Activated naive CD8-positive, alpha-beta T cell treated with anti-CD3 and anti-CD28 coated beads, Interleukin-2, amount 50 U/mL, for 24 hours (primary cell): ENCODE measurements at regions not wholly inside any gene's neighbourhood (a gene's known extent, or its start where the extent isn't known, plus 50 kb on each side); places are given as distances from the start of the nearest gene placed in this dataset.

Source experiments
- ATAC-seq: fragments of 150-1000 bp; cut with Tn5 transposase; one replicate; pipeline ENCODE4 v1.10.0; 2021
- DNase-seq: peaks from one replicate; pipeline ENCODE4 v3.0.0; 2021
- H3K27ac Mint-ChIP-seq: one replicate; pipeline ENCODE4 v1.8.0; 2021; ENCODE audit warnings: mild to moderate bottlenecking, mixed read lengths
- H3K27me3 Mint-ChIP-seq: one replicate; pipeline ENCODE4 v1.8.0; 2021; ENCODE audit warnings: mixed read lengths
- H3K36me3 Mint-ChIP-seq: one replicate; pipeline ENCODE4 v1.8.0; 2021; ENCODE audit warnings: low read depth, mixed read lengths
- H3K4me1 Mint-ChIP-seq: one replicate; pipeline ENCODE4 v1.8.0; 2021; ENCODE audit warnings: mixed read lengths
- H3K4me3 Mint-ChIP-seq: one replicate; pipeline ENCODE4 v1.8.0; 2021; ENCODE audit warnings: mild to moderate bottlenecking, moderate library complexity, mixed read lengths
- H3K9me3 Mint-ChIP-seq: one replicate; pipeline ENCODE4 v1.8.0; 2021; ENCODE audit warnings: mixed read lengths

GRCh38 chr16:85430523-85431421 is 182.3 kb upstream of the GSE1 start:
- DNase-seq (peak; percentile 0), ATAC-seq (no peak)
- Mint-ChIP-seq H3K27ac (no peak overlapping the region), H3K27me3 (peaks cover 10% of the 10 kb centered on the region), H3K9me3 (no peaks in the 10 kb centered on the region), H3K4me1 (peaks cover 1% of the 10 kb centered on the region), H3K36me3 (no peaks in the 10 kb centered on the region), H3K4me3 (no peak overlapping the region)

- ATAC-seq (no peak), DNase-seq (no peak)
- Mint-ChIP-seq H3K27ac (no peak overlapping the region), H3K27me3 (peaks cover 4% of the 10 kb centered on the region), H3K4me3 (no peak overlapping the region), H3K36me3 (no peaks in the 10 kb centered on the region), H3K4me1 (peaks cover 1% of the 10 kb centered on the region), H3K9me3 (no peaks in the 10 kb centered on the region)
Measured at GRCh38 chr16:85431431-85432124, 181.5 kb upstream of the GSE1 start.

GRCh38 chr16:85432606-85433005 is 180.5 kb upstream of the GSE1 start:
- H3K4me1 Mint-ChIP-seq, result peaks cover 1% of the 10 kb centered on the region
- peaks cover 3% of the 10 kb centered on the region for H3K27me3 Mint-ChIP-seq
- no peaks in the 10 kb centered on the region for H3K9me3 Mint-ChIP-seq
- ATAC-seq (no peak), DNase-seq (no peak)
- no peak overlapping the region for H3K27ac Mint-ChIP-seq
- no peaks in the 10 kb centered on the region for H3K36me3 Mint-ChIP-seq
- H3K4me3 Mint-ChIP-seq, result no peak overlapping the region

- Mint-ChIP-seq H3K27me3 (peaks cover 3% of the 10 kb centered on the region), H3K4me3 (no peak overlapping the region), H3K9me3 (no peaks in the 10 kb centered on the region), H3K27ac (no peak overlapping the region), H3K36me3 (no peaks in the 10 kb centered on the region), H3K4me1 (peaks cover 1% of the 10 kb centered on the region)
- no peak for DNase-seq
- ATAC-seq, result no peak
Measured at GRCh38 chr16:85433477-85433876, 179.6 kb upstream of the GSE1 start.

GRCh38 chr16:85435286-85435685 is 177.8 kb upstream of the GSE1 start:
- Mint-ChIP-seq H3K4me3 (no peak overlapping the region), H3K27me3 (peaks cover 3% of the 10 kb centered on the region), H3K27ac (no peak overlapping the region), H3K4me1 (peaks cover 1% of the 10 kb centered on the region), H3K36me3 (no peaks in the 10 kb centered on the region), H3K9me3 (no peaks in the 10 kb centered on the region)
- no peak for ATAC-seq
- no peak for DNase-seq

- H3K36me3 Mint-ChIP-seq, result no peaks in the 10 kb centered on the region
- H3K4me3 Mint-ChIP-seq, result no peak overlapping the region
- H3K27me3 Mint-ChIP-seq, result peaks cover 3% of the 10 kb centered on the region
- peaks cover 1% of the 10 kb centered on the region for H3K4me1 Mint-ChIP-seq
- H3K27ac Mint-ChIP-seq, result no peak overlapping the region
- no peak for ATAC-seq
- H3K9me3 Mint-ChIP-seq, result no peaks in the 10 kb centered on the region
- no peak for DNase-seq
Measured at GRCh38 chr16:85435700-85436099, 177.4 kb upstream of the GSE1 start.

- no peaks in the 10 kb centered on the region for H3K36me3 Mint-ChIP-seq
- H3K9me3 Mint-ChIP-seq, result no peaks in the 10 kb centered on the region
- H3K27me3 Mint-ChIP-seq, result peaks cover 3% of the 10 kb centered on the region
- DNase-seq, result no peak
- ATAC-seq, result no peak
- no peak overlapping the region for H3K4me3 Mint-ChIP-seq
- no peak overlapping the region for H3K27ac Mint-ChIP-seq
- peaks cover 1% of the 10 kb centered on the region for H3K4me1 Mint-ChIP-seq
Measured at GRCh38 chr16:85436207-85436606, 176.9 kb upstream of the GSE1 start.

- ATAC-seq (no peak), DNase-seq (no peak)
- peaks cover 1% of the 10 kb centered on the region for H3K4me1 Mint-ChIP-seq
- peaks cover 3% of the 10 kb centered on the region for H3K27me3 Mint-ChIP-seq
- H3K27ac Mint-ChIP-seq, result no peak overlapping the region
- H3K4me3 Mint-ChIP-seq, result no peak overlapping the region
- no peaks in the 10 kb centered on the region for H3K9me3 Mint-ChIP-seq
- no peaks in the 10 kb centered on the region for H3K36me3 Mint-ChIP-seq
Measured at GRCh38 chr16:85436636-85437165, 176.4 kb upstream of the GSE1 start.

- Mint-ChIP-seq H3K36me3 (no peaks in the 10 kb centered on the region), H3K4me3 (no peak overlapping the region), H3K4me1 (peaks cover 1% of the 10 kb centered on the region), H3K27me3 (peaks cover 3% of the 10 kb centered on the region), H3K9me3 (no peaks in the 10 kb centered on the region), H3K27ac (no peak overlapping the region)
- DNase-seq (no peak), ATAC-seq (no peak)
Measured at GRCh38 chr16:85437166-85438052, 175.7 kb upstream of the GSE1 start.

- no peak for DNase-seq
- Mint-ChIP-seq H3K9me3 (no peaks in the 10 kb centered on the region), H3K27me3 (peaks cover 1% of the 10 kb centered on the region), H3K36me3 (no peaks in the 10 kb centered on the region), H3K4me1 (peaks cover 1% of the 10 kb centered on the region), H3K27ac (no peak overlapping the region), H3K4me3 (no peak overlapping the region)
- no peak for ATAC-seq
Measured at GRCh38 chr16:85438981-85439685, 174.0 kb upstream of the GSE1 start.

GRCh38 chr16:85440744-85441143 is 172.4 kb upstream of the GSE1 start:
- H3K27ac Mint-ChIP-seq, result no peak overlapping the region
- H3K9me3 Mint-ChIP-seq, result no peaks in the 10 kb centered on the region
- ATAC-seq (no peak), DNase-seq (no peak)
- no peak overlapping the region for H3K4me3 Mint-ChIP-seq
- H3K36me3 Mint-ChIP-seq, result no peaks in the 10 kb centered on the region
- peaks cover 4% of the 10 kb centered on the region for H3K4me1 Mint-ChIP-seq
- no peaks in the 10 kb centered on the region for H3K27me3 Mint-ChIP-seq

GRCh38 chr16:85441189-85441889 is 171.8 kb upstream of the GSE1 start:
- DNase-seq (no peak), ATAC-seq (no peak)
- H3K27me3 Mint-ChIP-seq, result no peaks in the 10 kb centered on the region
- peaks cover 4% of the 10 kb centered on the region for H3K4me1 Mint-ChIP-seq
- no peak overlapping the region for H3K27ac Mint-ChIP-seq
- no peaks in the 10 kb centered on the region for H3K9me3 Mint-ChIP-seq
- no peak overlapping the region for H3K4me3 Mint-ChIP-seq
- no peaks in the 10 kb centered on the region for H3K36me3 Mint-ChIP-seq

- Mint-ChIP-seq H3K9me3 (no peaks in the 10 kb centered on the region), H3K36me3 (no peaks in the 10 kb centered on the region), H3K27me3 (no peaks in the 10 kb centered on the region), H3K4me1 (peaks cover 4% of the 10 kb centered on the region), H3K27ac (no peak overlapping the region), H3K4me3 (no peak overlapping the region)
- ATAC-seq (no peak), DNase-seq (no peak)
Measured at GRCh38 chr16:85441890-85442670, 171.0 kb upstream of the GSE1 start.
